Limb (tissue), 2 donors: ENCODE measurements at regions not wholly inside any gene's neighbourhood (a gene's known extent, or its start where the extent isn't known, plus 50 kb on each side); places are given as distances from the start of the nearest gene placed in this dataset.
"Not testable (repeated sequence)": the region's sequence is repeated elsewhere in the genome, so short reads cannot be mapped to it uniquely, and the experiment has no call there.

Experiments
- DNase-seq, 2 donors: peaks; one replicate each; pipeline ENCODE4 v3.0.0-alpha.2; 2016; ENCODE audit errors: extremely low spot score in 2 of 2

DNA sequence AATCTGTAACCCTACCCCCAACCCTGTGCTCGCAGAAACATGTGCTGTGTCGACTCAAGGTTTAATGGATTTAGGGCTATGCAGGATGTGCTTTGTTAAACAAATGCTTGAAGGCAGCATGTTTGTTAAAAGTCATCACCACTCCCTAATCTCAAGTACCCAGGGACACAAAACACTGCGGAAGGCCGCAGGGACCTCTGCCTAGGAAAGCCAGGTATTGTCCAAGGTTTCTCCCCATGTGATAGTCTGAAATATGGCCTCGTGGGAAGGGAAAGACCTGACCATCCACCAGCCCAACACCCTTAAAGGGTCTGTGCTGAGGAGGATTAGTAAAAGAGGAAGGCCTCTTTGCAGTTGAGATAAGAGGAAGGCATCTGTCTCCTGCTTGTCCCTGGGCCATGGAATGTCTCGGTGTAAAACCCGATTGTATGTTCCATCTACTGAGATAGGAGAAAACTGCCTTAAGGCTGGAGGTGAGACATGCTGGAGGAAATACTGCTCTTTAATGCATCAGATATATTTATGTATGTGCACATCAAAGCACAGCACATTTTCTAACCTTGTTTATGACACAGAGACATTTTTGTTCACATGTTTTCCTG lies 94.4 kb downstream of the LSM3 start:
- not testable (repeated sequence) for DNase-seq

DNA sequence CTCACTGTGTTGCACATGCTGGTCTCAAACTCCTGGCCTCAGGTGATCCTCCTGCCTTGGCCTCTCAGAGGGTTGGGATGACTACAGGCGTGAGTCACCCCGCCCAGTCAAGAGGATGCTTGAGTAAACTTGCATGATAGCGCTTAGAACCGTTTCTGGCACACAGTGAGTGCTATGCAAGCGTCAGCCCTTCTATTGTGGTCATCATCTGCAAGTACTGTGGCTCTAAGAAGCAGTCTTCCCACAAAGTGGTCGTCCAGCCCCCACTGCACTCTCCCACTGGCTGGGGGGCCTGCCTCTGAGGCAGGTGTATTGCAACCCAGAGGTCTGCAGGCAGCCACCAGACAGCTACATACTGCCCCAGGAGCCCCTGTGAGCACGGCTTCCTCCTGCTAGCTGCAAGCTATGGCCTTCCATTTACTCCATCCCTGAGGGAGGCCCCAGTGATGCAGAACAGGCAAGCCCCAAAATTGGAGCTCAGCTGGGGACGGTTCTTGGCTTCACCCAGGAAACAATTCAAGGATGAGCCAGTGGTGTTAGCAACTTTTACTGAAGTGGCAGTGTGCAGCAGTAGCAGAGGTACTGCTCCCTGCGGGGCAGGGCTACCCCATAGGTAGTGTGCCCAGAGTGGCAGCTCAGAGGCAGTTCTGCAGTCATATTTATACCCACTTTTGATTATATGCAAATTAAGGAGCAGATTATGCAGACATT lies 95.4 kb downstream of the LSM3 start:
- no peak for DNase-seq

DNA sequence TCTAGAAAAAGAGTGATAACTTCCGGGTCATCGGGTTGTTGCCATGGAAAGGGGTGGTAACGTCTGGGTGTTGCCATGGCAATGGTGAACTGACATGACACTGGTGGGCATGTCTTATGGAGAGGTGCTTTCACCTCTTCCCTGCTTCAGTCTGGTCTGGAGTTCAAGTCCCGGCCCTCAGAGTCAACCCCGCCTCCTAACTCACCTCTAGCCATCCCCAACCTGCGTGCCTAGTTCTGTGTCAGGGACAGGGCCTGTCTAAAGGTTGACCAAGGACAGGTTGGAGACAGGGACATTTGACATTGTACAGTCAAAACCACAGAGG lies 96.0 kb downstream of the LSM3 start:
- DNase-seq: no peak

DNA sequence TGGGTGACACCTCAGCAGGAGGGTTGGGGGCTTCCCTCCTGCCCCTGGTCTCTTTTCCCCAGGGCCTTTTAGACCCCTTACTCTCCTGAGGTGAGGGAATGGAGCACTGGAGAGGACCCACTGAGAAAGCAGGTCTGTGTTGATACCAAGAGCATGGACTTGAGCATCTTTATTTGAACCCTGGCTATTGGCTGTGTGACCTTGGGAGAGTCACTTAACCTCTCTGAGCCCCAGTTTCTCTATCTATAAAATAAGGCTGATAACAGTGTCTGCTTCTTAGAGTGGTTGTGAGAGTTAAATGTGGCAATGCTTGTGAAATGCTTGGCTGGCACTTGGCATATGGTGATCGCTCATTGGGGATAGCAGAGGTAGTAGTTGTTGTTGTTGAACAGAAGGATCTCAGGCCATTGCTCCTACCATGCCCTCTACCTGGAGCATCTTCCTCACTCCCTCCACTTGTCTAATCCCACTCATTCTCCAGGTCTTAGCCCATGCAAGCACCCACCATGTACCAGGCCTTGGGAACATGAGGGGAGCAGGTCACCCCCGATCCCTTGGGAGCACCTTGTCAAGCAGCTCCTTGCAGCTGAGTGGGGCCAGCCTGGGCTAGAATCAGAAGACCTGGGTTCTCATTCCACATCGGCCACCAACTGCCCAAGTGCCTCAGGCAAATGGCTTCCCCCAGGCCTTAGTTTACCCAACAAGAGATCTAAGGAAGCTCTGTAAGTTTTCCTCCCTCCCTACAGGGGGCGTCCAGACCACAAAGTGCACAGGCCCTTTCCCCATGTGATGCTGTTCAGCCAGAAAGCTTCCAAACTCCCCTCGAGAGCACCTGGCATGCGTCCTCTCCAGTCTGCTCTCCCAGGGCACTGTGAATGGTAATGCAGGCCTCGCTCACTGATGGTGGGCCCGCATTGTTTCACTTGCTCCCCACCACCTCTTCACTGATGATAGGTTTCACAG lies 96.7 kb downstream of the LSM3 start:
- DNase-seq: no peak

DNA sequence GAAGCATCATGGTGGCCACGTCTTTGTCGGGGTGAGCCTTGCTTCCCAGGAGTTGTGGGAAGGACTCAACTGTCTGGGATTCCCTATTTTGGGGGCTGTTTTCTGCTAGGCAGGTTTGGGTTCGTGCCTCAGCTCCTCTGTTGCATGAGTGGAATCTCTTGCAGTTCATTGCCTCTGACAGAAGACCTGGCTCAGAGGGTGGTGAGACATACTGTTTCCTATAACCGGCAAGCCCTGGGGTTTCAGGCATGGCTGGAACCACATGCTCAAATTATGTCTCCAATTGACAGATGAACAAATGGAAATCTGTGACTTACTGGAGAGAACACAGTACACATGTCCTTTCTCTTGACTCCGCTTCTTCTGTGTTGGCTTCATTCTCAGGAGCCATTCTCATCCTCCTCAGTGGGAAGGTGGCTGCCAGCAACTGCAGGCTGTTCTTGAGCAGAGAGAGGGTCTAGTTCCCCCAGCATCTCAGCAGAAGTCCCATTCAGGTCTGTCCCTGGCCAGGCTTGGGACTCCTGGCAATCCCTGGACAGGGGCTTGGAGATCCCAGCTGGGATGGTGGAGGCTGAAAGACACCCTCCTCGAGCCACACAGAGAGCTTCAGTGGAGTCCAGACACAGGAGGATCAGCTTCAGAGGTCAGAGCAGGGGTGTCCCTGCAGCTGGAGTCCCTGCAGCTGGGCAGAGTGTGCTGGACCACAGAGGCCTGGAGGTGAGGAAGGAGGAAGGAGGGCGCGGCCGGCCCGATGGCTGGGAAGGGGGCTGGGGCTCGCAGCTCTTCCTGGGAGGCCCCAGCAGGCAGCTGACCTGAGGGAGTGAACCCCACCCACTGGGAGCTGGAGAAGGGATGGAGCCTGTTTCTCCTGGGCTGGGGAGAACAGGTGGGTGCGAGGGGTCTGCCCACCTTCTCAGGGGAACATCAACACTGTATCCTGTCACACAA lies 97.6 kb downstream of the LSM3 start:
- no peak for DNase-seq

DNA sequence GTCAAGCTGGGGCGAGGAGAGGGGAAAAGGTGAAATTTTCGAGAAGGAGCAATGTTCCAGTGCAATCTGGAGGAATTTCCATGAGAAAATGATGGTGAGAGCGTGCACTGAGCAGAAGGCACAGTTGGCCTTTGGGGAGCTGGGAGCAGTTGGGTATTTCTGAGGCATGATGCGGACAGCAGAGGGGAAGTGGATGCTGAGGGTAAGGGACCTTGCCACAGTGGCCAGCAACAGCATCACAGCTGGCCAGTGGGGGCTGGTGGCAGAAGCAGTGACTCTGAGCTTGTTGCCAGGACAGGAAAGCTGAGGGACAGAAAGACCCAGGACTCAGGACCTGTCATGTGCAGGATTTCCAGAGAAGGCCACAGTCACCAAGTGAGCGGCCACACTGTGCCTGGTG lies 98.9 kb downstream of the LSM3 start:
- no peak for DNase-seq

DNA sequence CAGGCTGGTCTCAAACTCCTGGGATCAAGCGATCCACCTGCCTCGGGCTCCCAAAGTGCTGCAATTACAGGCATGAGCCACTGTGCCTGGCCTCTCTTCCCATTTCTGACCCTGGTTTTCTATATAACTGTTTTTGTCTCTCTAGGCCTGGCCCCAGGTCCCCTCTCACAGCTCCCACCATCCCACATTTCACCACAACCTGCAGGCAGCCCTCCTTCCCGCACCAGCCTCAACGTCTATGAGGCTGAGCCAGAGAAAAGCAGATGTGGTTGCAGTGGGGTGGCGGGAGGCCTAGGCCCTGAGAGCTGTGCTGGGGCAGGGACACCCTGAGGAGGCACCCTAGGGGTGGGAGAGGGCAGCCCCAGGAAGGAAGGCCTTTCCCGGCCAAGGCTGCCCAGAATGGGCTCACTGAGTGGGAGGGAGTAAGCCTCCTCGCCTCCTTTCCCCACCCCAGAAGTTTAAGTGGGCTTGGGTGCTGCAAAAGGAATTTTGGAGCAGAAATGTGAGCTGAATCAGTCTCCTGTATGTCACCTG lies 99.7 kb downstream of the LSM3 start:
- no peak for DNase-seq

DNA sequence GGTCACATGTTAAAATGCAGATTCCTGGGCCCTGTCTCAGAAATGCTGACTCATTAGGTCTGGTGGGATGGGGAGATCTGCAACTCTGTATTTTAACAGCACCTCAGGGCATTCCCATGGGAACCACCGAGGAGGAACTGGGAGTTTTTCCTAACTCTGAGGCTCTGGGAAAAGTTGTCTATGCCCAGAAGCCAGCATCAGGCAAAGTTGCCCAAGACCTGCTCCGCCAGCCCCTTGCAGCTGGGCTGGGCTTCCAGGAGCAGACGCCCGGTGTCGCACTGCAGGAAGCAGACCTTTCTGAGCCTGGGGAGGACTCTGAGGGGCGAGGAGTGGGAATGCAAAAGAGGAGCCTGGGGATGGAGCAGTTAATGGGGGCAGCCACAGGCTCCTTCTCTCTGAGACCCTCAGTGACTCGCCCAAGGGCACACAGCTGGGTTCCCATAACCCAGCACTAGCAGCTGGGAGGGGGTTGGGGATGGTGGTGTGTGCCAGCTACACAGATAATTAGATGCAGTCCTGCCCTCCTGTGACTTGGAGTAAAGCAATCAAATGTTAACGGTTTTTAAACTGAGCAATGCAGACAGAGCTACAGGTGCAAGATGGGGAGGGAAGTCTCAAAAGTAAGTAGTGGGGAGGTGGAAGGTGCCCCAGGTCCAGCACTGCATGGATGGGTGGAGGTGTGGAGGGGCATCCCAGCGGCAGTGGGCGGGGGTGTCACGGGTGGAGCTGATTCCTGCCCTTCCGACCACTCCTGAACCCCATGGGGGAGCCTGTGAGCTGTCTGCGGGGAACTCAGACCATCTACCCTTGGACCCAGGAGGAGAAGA lies 100.4 kb downstream of the LSM3 start:
- no peak for DNase-seq

DNA sequence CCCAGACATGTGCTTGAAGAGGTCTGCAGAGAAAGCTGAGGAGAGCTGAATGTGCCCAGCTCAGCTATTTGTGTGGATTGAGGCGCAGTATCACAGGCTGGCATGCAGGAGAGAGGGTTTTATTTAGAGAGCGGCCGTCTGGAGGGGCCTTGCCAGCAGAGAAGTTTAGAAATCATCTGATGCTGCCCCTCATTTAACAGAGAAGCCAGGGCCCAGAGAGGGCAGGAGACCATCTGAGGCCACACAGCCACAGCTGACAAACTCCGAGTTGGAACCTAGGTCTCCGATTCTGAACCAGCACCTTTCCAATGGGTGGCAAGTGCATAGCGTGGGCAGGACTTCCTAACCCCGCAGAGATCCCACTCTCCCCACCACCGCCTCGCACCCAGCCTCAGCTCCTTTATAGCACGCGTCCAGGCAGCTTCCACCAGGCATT lies 101.0 kb downstream of the LSM3 start:
- no peak for DNase-seq

- DNase-seq: no peak
Measured at GRCh38 chr3:14280326-14280725, 101.7 kb downstream of the LSM3 start.

DNA sequence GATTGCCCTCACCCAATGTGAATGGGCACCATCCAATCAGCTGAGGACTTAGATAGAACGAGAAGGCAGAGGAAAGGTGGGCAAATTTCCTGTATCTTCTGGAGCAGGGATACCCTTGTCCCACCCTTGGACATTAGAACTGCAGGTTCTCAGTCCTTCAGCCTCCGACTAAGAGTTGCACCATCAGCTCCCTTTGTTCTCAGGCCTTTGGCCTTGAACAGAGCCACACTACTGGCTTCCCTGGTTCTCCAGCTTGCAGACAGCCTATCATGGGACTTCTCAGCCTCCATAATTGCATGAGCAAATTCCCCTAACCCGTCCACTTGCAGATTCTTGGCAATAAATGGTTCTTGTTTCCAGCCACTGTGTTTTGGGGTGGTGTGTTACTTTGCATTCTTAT lies 102.4 kb downstream of the LSM3 start:
- DNase-seq: no peak

DNA sequence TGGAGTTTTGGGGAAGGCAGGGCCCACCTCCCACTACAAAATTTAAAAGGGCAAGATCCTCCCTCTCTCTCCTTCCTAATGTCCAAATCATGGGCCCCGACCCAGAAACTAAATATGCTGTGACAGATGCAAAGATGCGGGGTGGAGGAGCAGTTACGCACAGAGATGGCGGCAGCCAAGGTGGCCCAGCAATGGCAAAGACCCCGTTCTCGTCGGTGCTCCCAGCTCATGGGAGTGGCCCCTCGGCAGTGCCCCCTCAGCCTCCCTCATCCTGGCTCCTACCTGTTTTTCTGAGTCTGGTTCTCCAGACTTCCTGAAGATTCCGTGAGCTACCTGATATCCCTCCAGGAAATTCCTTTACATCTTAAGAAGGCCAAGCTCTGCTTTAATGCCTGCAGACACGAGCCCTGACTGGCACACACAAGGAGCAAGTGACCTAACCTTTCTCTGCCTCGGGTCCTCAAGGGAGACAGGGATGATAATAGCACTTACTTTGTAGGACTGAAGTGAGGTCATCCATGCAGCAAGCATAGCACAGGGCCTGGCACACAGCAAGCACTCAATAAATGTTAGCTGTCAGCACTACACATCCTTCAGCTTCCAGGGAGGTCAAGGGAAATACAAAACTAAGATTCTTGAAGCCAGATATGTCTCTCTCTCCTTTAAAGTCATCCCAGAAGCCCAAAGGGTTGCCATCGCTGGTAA lies 103.5 kb downstream of the LSM3 start:
- DNase-seq: no peak

GRCh38 chr3:14282706-14283075 lies 104.1 kb downstream of the LSM3 start:
- no peak for DNase-seq

DNA sequence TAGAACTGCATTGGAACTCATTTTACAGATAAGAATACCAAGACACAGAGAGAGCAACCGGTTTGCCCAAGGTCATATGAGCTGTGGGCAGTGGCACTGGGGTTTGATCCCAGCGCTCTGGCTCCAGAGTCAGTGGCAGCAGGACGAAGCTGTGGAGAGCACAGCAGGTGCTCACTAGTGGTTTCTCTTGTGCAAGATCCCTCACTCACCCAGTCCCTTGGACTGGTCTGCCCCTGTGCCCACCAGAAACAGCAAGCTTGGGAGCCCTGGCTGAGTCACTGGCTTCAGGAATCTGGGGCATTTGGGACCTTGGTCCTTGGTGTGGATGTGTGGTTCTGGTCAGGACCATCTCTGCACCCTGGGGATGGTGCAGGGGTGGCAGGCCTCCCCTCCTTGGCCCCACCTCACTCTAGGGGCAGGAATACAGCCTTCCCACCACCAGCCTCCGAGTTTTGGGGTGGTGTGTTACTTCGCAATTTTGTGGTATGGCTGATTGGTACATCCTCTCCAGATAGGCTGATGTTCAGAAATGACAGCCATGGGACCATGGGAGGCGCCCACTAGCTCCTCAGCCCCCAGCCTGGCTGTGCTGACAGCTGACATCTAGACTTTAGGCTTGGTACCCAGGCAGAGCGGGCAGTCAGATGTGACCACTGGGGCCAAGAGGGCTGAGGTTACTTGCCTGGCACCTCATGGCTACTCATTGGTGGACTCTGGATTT lies 104.6 kb downstream of the LSM3 start:
- DNase-seq: no peak

DNA sequence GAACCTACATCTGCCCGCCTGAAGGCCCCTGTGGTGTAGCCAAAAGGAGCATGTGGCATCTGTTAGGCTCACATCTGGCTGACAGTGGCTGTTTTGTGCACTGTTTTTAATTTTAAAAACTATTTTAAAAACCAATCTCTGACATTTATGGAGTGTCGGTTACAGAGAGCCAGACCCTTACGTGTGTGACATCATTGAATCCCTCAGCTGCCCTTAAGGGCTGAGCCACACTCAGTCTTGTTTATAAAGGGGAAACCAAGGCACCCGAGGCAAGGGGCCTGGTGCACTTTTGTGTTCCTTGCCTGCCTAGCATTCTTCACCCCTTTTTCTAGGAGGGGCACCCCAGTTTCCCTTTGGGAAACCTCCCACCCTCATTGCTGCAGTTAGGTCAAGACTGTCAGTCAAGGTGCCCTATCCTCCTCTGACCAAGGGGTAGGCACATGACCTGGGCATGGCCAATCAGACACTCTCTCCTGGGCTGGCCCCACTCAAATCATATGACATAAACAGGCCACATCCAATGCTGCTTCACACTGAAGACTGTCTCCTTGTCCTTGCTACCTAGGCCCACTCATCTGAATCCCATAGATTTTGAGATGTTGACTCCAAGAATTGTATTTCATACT lies 105.3 kb downstream of the LSM3 start:
- no peak for DNase-seq

DNA sequence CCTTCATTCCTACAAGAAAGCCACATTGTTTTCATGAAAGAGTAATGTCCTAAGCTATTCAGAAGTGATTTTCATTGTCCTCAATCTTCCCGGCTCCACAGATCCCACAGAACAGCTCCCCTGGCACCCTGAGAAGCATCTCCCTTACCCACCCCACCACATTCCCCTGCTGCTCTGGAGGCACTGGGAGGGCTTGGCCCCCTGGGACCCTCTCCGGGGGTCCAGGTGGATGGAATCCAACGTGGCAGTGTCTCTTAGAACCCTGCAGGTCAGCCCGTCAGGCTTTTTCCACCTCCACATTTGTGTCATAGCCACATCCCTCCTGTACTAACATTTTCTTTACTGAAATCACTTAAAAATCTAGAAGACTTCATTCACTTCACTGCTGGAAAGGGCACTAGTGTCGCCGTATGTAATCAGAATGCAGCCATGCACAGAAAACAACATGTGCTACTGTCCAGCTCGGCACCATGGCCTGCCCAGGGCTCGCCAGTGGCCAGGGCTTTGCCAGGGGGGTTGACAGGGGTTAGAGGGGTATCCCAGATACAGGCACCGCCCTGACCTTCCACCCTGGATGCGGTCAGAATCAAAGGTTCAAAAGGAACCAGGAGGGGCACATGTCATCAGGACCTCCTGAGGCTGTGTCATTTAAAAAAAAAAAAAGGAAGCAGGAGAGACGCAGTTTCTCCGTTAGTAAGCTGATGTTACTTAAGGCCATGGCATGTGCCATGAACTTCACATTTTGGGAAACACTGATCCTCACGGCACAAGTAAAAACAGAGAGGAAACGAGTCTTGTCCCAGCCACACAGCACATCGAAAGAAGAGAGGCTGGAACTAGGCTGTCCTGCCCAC lies 106.3 kb downstream of the LSM3 start:
- DNase-seq: no peak

GRCh38 chr3:14285548-14285925 lies 106.9 kb downstream of the LSM3 start:
- DNase-seq: peak; percentile 31 to 56
